Stimulated activated memory B cell treated with anti-CD40 and anti-IgM and Interleukin-4, amounts not matched to agents 10 μg/mL and 1 μg/mL and 100 μg/mL, for 72 hours (primary cell): ENCODE measurements at regions not wholly inside any gene's neighbourhood (a gene's known extent, or its start where the extent isn't known, plus 50 kb on each side); places are given as distances from the start of the nearest gene placed in this dataset.

Experiments
- ATAC-seq: fragments of 150-1000 bp; cut with Tn5 transposase; 2 replicates; pipeline ENCODE4 v1.10.0; 2021
- H3K27ac Mint-ChIP-seq: one replicate; pipeline ENCODE4 v1.8.0; 2022; ENCODE audit warnings: mild to moderate bottlenecking, mixed read lengths
- H3K27me3 Mint-ChIP-seq: one replicate; pipeline ENCODE4 v1.8.0; 2022; ENCODE audit warnings: mixed read lengths
- H3K36me3 Mint-ChIP-seq: one replicate; pipeline ENCODE4 v1.8.0; 2022; ENCODE audit warnings: mixed read lengths
- H3K4me1 Mint-ChIP-seq: one replicate; pipeline ENCODE4 v1.8.0; 2022; ENCODE audit warnings: mixed read lengths
- H3K4me3 Mint-ChIP-seq: one replicate; pipeline ENCODE4 v1.8.0; 2022; ENCODE audit warnings: mild to moderate bottlenecking, moderate library complexity, mixed read lengths
- H3K9me3 Mint-ChIP-seq: one replicate; pipeline ENCODE4 v1.8.0; 2022; ENCODE audit warnings: mixed read lengths

DNA sequence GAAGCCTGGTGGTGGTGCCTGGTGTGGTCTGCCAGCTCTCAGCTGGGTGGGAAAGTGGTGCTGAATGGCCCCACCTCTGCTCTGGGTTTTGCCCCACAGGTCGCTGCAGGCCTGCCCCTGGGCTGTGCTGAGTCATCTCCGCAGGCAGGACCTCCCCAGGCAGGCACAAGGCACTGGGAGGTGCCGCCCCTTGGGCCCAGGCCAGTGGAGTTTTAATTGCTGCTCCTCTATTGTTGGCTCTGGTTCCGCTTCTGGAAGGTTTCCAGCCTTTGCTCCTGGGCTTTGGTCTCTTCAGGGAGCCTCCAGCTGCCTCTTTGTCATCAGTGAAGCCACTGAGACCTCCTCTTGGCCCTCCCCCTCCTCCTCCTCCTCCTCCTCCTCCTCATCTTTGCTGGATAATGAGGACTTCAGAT lies 180.3 kb upstream of the GRB10 start:
- Mint-ChIP-seq H3K36me3 (no peaks in the 10 kb centered on the region), H3K9me3 (peaks cover 7% of the 10 kb centered on the region), H3K4me3 (no peak overlapping the region), H3K27ac (no peak overlapping the region), H3K27me3 (peaks cover 8% of the 10 kb centered on the region), H3K4me1 (no peaks in the 10 kb centered on the region)
- peak; percentile 27 for ATAC-seq

DNA sequence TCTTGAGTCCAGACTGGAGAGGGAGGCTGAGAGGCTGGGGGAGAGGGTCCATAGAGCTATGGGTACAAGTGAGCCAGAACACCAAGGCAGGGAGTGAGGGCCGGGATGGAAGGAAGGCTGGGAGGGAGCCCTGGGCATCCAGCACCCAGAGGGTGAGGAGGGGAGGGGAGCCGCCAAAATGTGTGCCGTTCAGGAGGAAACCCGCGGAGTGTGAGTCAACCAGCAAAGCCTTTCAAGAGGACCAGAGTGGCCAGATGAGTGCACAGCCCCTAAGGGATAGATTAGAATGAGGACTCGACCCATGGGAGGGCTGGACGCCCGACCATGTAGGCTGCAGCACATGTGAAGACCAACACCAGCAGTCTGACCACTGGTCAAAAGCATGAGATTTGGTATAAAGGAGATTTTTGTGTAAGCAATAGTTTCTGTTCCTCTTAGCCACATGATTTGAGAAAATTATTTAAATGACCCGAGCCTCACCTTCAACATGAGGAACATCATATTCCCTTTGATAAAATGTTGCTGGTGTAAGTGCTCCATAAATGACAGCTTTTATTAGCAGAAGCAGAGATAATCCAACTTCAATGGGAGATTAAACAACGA lies 179.7 kb upstream of the GRB10 start:
- Mint-ChIP-seq H3K9me3 (peaks cover 5% of the 10 kb centered on the region), H3K27ac (no peak overlapping the region), H3K36me3 (no peaks in the 10 kb centered on the region), H3K4me1 (no peaks in the 10 kb centered on the region), H3K4me3 (no peak overlapping the region), H3K27me3 (peaks cover 8% of the 10 kb centered on the region)
- ATAC-seq = no peak

DNA sequence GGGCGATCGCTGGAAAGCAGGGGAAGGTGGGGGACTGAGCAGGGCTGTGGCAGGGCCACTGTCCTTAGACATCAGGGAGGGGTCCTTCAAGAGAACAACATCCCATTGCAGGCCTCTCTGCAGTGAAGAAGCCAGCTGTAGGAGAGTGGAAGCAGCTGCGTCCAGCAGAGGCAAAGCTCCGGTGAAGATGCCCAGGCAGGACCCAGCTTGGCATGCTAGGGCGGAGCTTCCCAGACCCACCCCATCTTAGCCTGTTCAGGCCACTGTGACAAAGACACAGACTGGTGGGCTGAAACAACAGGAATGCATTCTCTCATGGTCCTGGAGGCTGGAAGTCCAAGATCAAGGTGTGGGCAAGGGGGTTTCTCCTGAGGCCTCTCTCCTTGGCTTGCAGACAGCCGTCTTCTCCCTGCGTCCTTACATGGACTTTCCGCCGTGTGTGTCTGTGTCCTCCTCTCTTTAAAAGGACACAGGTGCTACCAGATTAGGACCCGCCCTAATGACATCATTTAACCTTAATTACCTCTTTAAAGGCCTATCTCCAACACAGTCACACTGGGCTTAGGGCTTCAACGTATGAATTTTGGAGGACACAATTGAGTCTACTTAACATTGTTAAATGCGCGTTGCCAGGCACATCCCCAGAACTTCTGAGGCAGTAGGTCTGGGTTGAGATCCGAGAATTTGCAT lies 178.1 kb upstream of the GRB10 start:
- H3K36me3 Mint-ChIP-seq = no peaks in the 10 kb centered on the region
- ATAC-seq = peak; percentile 4
- no peaks in the 10 kb centered on the region for H3K9me3 Mint-ChIP-seq
- H3K27me3 Mint-ChIP-seq = peaks cover 8% of the 10 kb centered on the region
- H3K4me3 Mint-ChIP-seq = no peak overlapping the region
- H3K27ac Mint-ChIP-seq = no peak overlapping the region
- H3K4me1 Mint-ChIP-seq = no peaks in the 10 kb centered on the region

DNA sequence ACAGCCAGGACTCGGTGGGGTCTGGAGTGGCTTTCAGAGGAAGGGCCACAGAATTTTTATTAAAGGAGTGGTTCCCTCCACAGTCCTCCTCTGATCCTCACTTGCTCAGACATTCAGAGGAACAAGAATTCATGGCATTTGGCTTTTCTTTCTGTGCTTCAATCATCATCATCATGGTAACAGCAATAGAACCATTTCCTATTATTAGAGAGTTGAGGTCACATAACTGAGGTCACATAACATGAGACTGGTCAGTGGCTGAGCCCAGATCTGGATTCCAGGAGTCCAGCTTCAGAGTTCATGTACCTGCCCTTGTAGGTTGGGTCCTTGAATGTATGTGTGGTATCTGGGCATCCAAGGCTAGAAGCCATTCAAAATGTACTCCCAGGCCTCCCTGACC lies 177.3 kb upstream of the GRB10 start:
- no peak for ATAC-seq
- Mint-ChIP-seq H3K4me3 (no peak overlapping the region), H3K27me3 (peaks cover 8% of the 10 kb centered on the region), H3K27ac (no peak overlapping the region), H3K4me1 (no peaks in the 10 kb centered on the region), H3K9me3 (no peaks in the 10 kb centered on the region), H3K36me3 (no peaks in the 10 kb centered on the region)

DNA sequence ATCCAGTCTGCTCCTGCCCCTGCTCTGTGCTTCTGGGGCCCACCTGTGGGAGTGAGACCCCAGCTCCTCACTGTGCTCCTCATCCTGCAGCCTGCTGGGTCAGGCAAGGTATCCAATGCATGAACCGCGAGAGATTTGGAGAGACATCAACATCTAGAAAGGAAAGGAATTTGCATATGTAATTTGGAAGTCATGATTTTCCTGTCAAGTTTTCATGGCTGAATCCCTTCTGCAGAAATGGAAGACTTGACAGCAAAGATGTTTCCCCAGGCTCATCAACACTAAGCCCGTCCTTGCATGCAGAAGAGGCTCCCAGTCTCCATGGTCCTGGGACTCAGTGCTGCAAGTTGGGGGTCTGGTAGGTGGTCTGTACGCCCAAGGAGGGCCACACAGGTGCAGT lies 176.9 kb upstream of the GRB10 start:
- Mint-ChIP-seq H3K4me1 (no peaks in the 10 kb centered on the region), H3K36me3 (no peaks in the 10 kb centered on the region), H3K4me3 (no peak overlapping the region), H3K27me3 (peaks cover 8% of the 10 kb centered on the region), H3K9me3 (no peaks in the 10 kb centered on the region), H3K27ac (no peak overlapping the region)
- no peak for ATAC-seq

DNA sequence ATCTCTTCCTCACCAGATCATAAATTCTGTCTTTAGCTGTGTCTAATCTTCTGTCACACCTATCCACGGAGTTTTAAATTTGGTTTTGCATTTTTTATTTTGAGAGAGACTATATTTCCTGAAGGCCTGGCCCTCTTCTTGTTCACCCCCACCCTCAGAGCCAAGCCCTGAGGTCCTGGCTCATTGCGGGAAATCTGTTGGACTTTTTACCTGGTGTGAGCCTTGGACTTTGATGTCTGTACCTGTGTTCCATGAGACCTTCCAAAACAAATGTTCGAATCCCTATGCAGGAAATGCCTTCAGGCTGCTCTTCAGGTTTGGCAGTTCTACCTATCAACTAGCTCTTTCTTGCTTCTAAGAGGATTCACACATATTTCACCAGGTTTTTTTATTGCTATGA lies 175.2 kb upstream of the GRB10 start:
- no peak overlapping the region for H3K27ac Mint-ChIP-seq
- H3K27me3 Mint-ChIP-seq = peaks cover 8% of the 10 kb centered on the region
- H3K4me1 Mint-ChIP-seq = no peaks in the 10 kb centered on the region
- no peak overlapping the region for H3K4me3 Mint-ChIP-seq
- no peaks in the 10 kb centered on the region for H3K36me3 Mint-ChIP-seq
- ATAC-seq = no peak
- no peaks in the 10 kb centered on the region for H3K9me3 Mint-ChIP-seq

DNA sequence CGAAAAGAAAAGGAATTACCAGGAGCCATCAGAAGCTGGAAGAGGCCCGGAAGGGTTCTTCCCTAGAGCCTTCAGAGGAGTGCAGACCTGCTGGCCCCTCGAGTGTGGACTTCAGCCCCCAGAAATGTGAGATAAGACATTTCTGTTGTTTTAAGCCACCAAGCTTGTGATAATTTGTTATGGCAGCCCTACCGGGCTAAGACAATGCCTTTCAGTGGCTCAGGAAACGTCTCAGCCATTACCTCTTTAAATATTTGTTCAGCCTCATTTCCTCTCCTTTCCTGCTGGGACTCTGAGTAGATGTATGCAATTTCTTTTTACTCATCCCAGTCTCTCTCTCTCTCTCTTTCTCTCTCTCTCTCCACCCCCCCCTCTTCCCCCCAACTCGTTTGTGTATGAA lies 174.7 kb upstream of the GRB10 start:
- no peak for ATAC-seq
- Mint-ChIP-seq H3K9me3 (no peaks in the 10 kb centered on the region), H3K4me3 (no peak overlapping the region), H3K36me3 (no peaks in the 10 kb centered on the region), H3K27me3 (peaks cover 8% of the 10 kb centered on the region), H3K4me1 (no peaks in the 10 kb centered on the region), H3K27ac (no peak overlapping the region)

DNA sequence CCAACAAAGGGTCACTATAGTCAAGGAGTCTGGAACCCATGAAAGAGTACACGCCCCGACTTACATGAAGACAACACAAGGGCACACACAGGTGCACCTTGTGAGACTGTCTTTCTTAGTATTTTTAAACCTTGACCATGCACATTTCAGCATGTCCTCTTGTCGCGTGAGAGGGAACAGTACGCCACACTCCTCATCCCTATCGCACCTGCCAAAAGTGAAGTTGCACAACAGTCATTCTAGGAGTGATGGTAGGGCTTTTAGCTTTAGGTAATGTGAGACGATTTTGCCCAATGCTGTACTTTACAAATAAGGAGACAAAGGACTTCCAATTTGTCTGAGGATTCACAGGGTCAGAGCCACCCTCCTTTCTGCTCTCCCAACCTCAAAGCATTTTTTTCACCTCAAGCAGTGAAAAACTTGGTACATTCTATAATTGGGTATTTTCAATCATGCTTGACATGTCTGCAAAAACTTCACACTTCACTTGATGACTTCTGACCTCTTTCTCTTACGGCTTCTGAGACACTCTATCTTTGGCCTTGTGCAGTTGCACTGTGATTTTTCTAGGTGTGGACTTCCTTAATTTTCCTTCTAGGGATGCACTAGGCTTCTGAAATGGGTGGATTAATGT lies 173.9 kb upstream of the GRB10 start:
- Mint-ChIP-seq H3K36me3 (no peaks in the 10 kb centered on the region), H3K27me3 (peaks cover 7% of the 10 kb centered on the region), H3K4me1 (no peaks in the 10 kb centered on the region), H3K27ac (no peak overlapping the region), H3K9me3 (no peaks in the 10 kb centered on the region), H3K4me3 (no peak overlapping the region)
- ATAC-seq = no peak

DNA sequence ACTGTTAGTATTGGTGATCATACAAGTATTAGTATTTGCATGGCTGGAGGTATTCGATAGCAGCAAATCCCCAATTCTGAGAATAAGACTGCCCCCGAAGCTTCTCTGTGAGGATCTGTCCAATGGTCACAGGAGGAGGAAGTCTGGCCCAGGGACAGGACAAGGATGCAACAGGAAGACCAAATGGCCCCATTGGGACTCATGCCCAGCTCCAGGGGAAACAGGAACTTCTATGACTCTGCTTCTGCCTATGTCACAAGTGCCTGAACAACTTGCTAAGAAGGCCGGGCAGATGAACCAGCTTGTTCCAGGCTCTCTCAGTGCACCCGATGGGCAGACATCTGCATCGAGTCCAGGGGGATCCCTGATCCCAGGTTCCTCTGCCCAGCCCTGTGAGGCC lies 172.0 kb upstream of the GRB10 start:
- no peak for ATAC-seq
- Mint-ChIP-seq H3K4me3 (no peak overlapping the region), H3K27me3 (no peaks in the 10 kb centered on the region), H3K9me3 (peaks cover 11% of the 10 kb centered on the region), H3K27ac (no peak overlapping the region), H3K36me3 (no peaks in the 10 kb centered on the region), H3K4me1 (no peaks in the 10 kb centered on the region)

DNA sequence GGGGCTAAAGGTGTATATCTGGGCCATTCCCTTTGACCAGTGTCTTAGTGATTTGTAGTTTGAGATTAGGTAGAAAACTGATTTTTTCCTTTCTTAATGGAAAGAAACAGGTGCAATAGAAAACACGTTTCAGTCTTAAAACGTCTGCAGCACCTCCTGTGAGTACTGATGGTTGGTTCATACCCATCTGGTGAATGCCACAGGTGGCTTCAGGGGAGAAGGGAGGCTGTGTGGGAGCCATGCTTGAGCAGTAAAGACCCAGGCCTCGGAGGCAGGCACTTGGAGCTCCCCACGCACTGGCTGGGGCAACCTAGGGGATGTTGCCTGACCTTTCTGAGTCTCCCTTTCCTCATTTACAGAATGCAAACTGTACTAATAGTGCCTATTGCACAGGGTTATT lies 171.5 kb upstream of the GRB10 start:
- H3K9me3 Mint-ChIP-seq = peaks cover 13% of the 10 kb centered on the region
- ATAC-seq = no peak
- H3K27ac Mint-ChIP-seq = no peak overlapping the region
- no peaks in the 10 kb centered on the region for H3K27me3 Mint-ChIP-seq
- H3K4me1 Mint-ChIP-seq = no peaks in the 10 kb centered on the region
- H3K36me3 Mint-ChIP-seq = no peaks in the 10 kb centered on the region
- no peak overlapping the region for H3K4me3 Mint-ChIP-seq

DNA sequence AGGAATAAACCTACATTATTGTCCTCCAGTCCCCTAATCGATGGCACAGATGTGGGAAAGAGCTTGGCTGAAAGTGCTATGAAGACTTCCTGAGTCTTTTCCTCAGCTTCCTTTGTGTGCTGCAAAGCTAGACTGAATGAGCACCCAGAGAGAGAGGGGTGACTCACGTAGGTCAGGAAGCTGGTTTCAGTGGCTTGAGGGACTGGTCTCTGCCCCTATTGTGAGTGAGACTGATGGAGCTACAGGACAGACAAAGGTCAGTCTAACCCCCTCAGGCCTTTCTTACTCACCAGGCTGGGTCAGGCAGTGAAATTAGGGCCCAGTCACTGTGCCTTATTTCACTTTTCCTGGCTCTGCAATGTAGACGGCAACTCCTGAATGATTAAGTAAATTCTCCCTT lies 171.1 kb upstream of the GRB10 start:
- Mint-ChIP-seq H3K4me3 (no peak overlapping the region), H3K27me3 (no peaks in the 10 kb centered on the region), H3K4me1 (no peaks in the 10 kb centered on the region), H3K36me3 (no peaks in the 10 kb centered on the region), H3K9me3 (peaks cover 17% of the 10 kb centered on the region), H3K27ac (no peak overlapping the region)
- no peak for ATAC-seq

DNA sequence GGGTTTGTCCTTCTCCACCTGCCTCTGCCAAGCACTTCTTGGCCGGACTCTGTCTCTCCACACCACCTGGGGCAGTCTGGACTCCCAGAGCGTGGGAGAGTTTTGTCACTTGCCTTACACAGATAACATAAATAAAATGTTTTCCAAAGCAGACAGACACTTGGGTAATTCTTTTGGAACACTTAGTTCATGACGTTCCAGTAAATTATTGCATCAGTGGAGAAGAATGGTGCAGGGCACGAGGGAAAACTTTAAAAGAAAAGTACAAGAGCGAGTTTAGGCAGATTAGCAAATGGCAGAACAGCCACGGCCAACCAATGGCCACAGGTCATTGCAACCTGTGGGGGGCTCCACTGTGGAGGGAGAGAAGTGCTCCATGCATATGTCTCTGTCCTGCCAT lies 170.6 kb upstream of the GRB10 start:
- Mint-ChIP-seq H3K36me3 (no peaks in the 10 kb centered on the region), H3K27ac (no peak overlapping the region), H3K27me3 (no peaks in the 10 kb centered on the region), H3K4me3 (no peak overlapping the region), H3K4me1 (no peaks in the 10 kb centered on the region), H3K9me3 (peaks cover 19% of the 10 kb centered on the region)
- no peak for ATAC-seq

DNA sequence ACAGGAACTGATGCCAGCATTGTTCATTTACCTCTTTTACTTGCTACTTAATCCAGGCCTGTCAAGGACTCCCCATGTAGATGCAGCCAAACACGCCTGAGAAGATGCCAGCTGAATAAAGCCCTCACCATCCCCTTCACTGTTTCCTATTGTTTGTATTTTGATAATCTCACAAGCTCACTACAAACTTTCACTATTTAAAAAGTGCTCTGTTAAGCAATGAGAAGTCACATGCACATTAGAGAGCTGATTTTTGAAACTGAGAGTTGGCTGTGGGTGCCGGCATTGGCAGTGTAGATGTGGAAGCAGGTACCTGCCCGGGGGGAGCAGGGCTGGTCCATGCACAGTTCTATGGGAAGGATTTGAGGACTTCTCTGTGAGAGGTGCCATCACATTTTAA lies 169.8 kb upstream of the GRB10 start:
- Mint-ChIP-seq H3K4me1 (no peaks in the 10 kb centered on the region), H3K9me3 (peaks cover 21% of the 10 kb centered on the region), H3K4me3 (no peak overlapping the region), H3K27me3 (no peaks in the 10 kb centered on the region), H3K27ac (no peak overlapping the region), H3K36me3 (no peaks in the 10 kb centered on the region)
- no peak for ATAC-seq

DNA sequence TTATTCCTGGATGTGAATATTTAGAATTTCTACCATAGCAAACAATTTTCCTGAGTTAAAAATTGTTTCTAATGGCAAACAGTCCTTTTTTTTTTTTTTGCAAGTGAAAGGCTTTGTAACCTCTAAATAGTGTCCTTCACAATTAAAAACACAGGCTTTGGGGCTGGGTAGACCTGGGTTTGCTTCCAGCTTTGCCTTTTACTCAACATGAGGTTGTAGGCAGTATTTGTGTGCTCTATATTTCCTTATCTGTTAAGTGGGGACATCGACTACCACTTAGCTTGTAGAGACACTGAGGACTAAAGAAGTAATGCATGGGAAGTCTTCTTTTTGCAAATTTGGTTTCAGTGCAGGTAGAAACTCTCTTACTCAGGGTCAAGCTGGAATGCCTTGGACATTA lies 169.4 kb upstream of the GRB10 start:
- Mint-ChIP-seq H3K9me3 (peaks cover 21% of the 10 kb centered on the region), H3K36me3 (no peaks in the 10 kb centered on the region), H3K4me1 (no peaks in the 10 kb centered on the region), H3K4me3 (no peak overlapping the region), H3K27me3 (no peaks in the 10 kb centered on the region), H3K27ac (no peak overlapping the region)
- no peak for ATAC-seq

DNA sequence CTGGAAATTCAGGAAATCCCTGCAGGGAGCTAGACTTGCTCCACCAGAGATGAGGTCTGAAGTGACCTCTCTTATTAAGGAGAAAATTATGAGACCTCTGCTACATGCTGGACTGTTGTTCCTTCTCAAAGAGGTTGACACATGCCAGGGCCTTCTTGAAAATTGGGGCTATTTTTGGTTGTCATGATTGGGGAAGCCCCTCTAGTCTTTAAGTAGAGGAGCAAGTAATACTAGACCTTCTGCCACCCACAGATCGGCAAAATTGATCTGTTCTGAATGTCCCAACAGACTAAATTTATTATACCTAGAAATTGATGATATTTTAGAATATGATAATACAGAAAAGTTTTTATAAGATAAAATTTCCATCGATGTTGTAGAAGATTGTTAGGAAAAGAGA lies 160.8 kb upstream of the GRB10 start:
- Mint-ChIP-seq H3K36me3 (no peaks in the 10 kb centered on the region), H3K9me3 (peaks cover 2% of the 10 kb centered on the region), H3K4me1 (no peaks in the 10 kb centered on the region), H3K4me3 (no peak overlapping the region), H3K27ac (no peak overlapping the region), H3K27me3 (peaks cover 7% of the 10 kb centered on the region)
- ATAC-seq = no peak

DNA sequence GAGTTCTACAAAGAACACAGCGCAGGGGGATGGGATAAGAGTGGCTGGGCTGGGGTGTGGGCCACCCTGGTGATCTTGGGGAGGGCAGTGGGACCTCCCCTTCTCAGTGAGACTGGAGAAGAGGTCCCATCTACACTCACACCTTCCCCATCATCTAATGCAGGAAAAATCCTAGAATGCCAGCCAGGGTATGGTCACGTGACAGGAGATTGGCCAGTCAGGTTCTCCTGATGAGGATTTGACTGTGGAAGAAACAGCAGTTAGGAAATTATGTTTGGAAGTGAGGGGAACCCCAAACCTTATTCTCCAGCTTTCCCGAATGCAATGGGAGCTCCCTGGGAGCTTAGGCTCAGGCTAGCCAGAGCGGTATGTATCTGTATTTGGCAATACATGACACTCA lies 158.8 kb upstream of the GRB10 start:
- H3K4me1 Mint-ChIP-seq = no peaks in the 10 kb centered on the region
- no peak overlapping the region for H3K4me3 Mint-ChIP-seq
- ATAC-seq = no peak
- no peak overlapping the region for H3K27ac Mint-ChIP-seq
- H3K36me3 Mint-ChIP-seq = no peaks in the 10 kb centered on the region
- H3K27me3 Mint-ChIP-seq = peaks cover 7% of the 10 kb centered on the region
- no peaks in the 10 kb centered on the region for H3K9me3 Mint-ChIP-seq
